IPS-18a (cell line): ENCODE measurements at regions not wholly inside any gene's neighbourhood (a gene's known extent, or its start where the extent isn't known, plus 50 kb on each side); places are given as distances from the start of the nearest gene placed in this dataset.

Experiments
- H3K27ac ChIP-seq: one replicate; pipeline ENCODE4 v1.5.1; 2013; ENCODE audit warnings: low read length
- H3K27me3 ChIP-seq: one replicate; pipeline ENCODE4 v1.6.1; 2013; ENCODE audit warnings: mild to moderate bottlenecking, low read length; ENCODE audit not compliant: control insufficient read depth, insufficient read depth
- H3K36me3 ChIP-seq: one replicate; pipeline ENCODE4 v1.6.1; 2013; ENCODE audit warnings: low read depth, low read length; ENCODE audit not compliant: control insufficient read depth
- H3K4me1 ChIP-seq: one replicate; pipeline ENCODE4 v1.6.1; 2013; ENCODE audit warnings: low read depth, low read length; ENCODE audit not compliant: control insufficient read depth
- H3K4me3 ChIP-seq: one replicate; pipeline ENCODE4 v1.5.1; 2013; ENCODE audit warnings: low read length
- H3K9ac ChIP-seq: one replicate; pipeline ENCODE4 v1.6.1; 2013; ENCODE audit warnings: mild to moderate bottlenecking, low read length, moderate library complexity
- H3K9me3 ChIP-seq: one replicate; pipeline ENCODE4 v1.6.1; 2013; ENCODE audit warnings: low read depth, low read length; ENCODE audit not compliant: control insufficient read depth

- Histone ChIP-seq H3K4me1 (peaks cover 5% of the 10 kb centered on the region), H3K4me3 (no peak overlapping the region), H3K9me3 (no peaks in the 10 kb centered on the region), H3K9ac (no peak overlapping the region), H3K36me3 (no peaks in the 10 kb centered on the region), H3K27me3 (peaks cover 3% of the 10 kb centered on the region), H3K27ac (no peak overlapping the region)
Measured at GRCh38 chr13:29926098-29926476, 75.7 kb upstream of the UBL3 start.

- Histone ChIP-seq H3K27ac (no peak overlapping the region), H3K9me3 (no peaks in the 10 kb centered on the region), H3K4me1 (peaks cover 5% of the 10 kb centered on the region), H3K9ac (no peak overlapping the region), H3K4me3 (no peak overlapping the region), H3K27me3 (peaks cover 3% of the 10 kb centered on the region), H3K36me3 (no peaks in the 10 kb centered on the region)
Measured at GRCh38 chr13:29925457-29926097, 75.2 kb upstream of the UBL3 start.

GRCh38 chr13:29924482-29925350 lies 74.3 kb upstream of the UBL3 start:
- Histone ChIP-seq H3K27ac (no peak overlapping the region), H3K9ac (no peak overlapping the region), H3K4me3 (no peak overlapping the region), H3K4me1 (peaks cover 5% of the 10 kb centered on the region), H3K36me3 (no peaks in the 10 kb centered on the region), H3K9me3 (no peaks in the 10 kb centered on the region), H3K27me3 (peaks cover 3% of the 10 kb centered on the region)

GRCh38 chr13:29923554-29924481 lies 73.4 kb upstream of the UBL3 start:
- Histone ChIP-seq H3K27ac (no peak overlapping the region), H3K4me3 (no peak overlapping the region), H3K9ac (no peak overlapping the region), H3K9me3 (no peaks in the 10 kb centered on the region), H3K4me1 (peaks cover 5% of the 10 kb centered on the region), H3K27me3 (peaks cover 3% of the 10 kb centered on the region), H3K36me3 (no peaks in the 10 kb centered on the region)

- no peak overlapping the region for H3K4me3 ChIP-seq
- H3K9ac ChIP-seq = no peak overlapping the region
- no peaks in the 10 kb centered on the region for H3K9me3 ChIP-seq
- H3K4me1 ChIP-seq = peaks cover 5% of the 10 kb centered on the region
- H3K27me3 ChIP-seq = peaks cover 3% of the 10 kb centered on the region
- no peaks in the 10 kb centered on the region for H3K36me3 ChIP-seq
- no peak overlapping the region for H3K27ac ChIP-seq
Measured at GRCh38 chr13:29922896-29923295, 72.5 kb upstream of the UBL3 start.

GRCh38 chr13:29922281-29922821 lies 71.9 kb upstream of the UBL3 start:
- H3K9me3 ChIP-seq = no peaks in the 10 kb centered on the region
- H3K27ac ChIP-seq = no peak overlapping the region
- no peaks in the 10 kb centered on the region for H3K36me3 ChIP-seq
- H3K27me3 ChIP-seq = peaks cover 3% of the 10 kb centered on the region
- no peak overlapping the region for H3K9ac ChIP-seq
- peaks cover 5% of the 10 kb centered on the region for H3K4me1 ChIP-seq
- H3K4me3 ChIP-seq = no peak overlapping the region

- no peak overlapping the region for H3K27ac ChIP-seq
- H3K27me3 ChIP-seq = peaks cover 3% of the 10 kb centered on the region
- no peak overlapping the region for H3K9ac ChIP-seq
- H3K9me3 ChIP-seq = no peaks in the 10 kb centered on the region
- peaks cover 5% of the 10 kb centered on the region for H3K4me1 ChIP-seq
- no peak overlapping the region for H3K4me3 ChIP-seq
- H3K36me3 ChIP-seq = no peaks in the 10 kb centered on the region
Measured at GRCh38 chr13:29921542-29921941, 71.1 kb upstream of the UBL3 start.

GRCh38 chr13:29920025-29920643 lies 69.7 kb upstream of the UBL3 start:
- peaks cover 5% of the 10 kb centered on the region for H3K4me1 ChIP-seq
- H3K36me3 ChIP-seq = no peaks in the 10 kb centered on the region
- H3K9me3 ChIP-seq = no peaks in the 10 kb centered on the region

GRCh38 chr13:29918845-29919244 lies 68.4 kb upstream of the UBL3 start:
- H3K4me1 ChIP-seq = peaks cover 3% of the 10 kb centered on the region
- H3K27ac ChIP-seq = no peak overlapping the region

More at GRCh38 chr13:29920025-29920643, 69.7 kb upstream of the UBL3 start:
- H3K4me3 ChIP-seq = no peak overlapping the region
- H3K27ac ChIP-seq = no peak overlapping the region
- H3K27me3 ChIP-seq = peaks cover 3% of the 10 kb centered on the region
- no peak overlapping the region for H3K9ac ChIP-seq

GRCh38 chr13:29917650-29918049 lies 67.2 kb upstream of the UBL3 start:
- H3K27me3 ChIP-seq = no peaks in the 10 kb centered on the region
- H3K36me3 ChIP-seq = no peaks in the 10 kb centered on the region

More at GRCh38 chr13:29918845-29919244, 68.4 kb upstream of the UBL3 start:
- Histone ChIP-seq H3K36me3 (no peaks in the 10 kb centered on the region), H3K9ac (no peak overlapping the region), H3K27me3 (no peaks in the 10 kb centered on the region), H3K4me3 (no peak overlapping the region), H3K9me3 (no peaks in the 10 kb centered on the region)

GRCh38 chr13:29914581-29914980 lies 64.2 kb upstream of the UBL3 start:
- Histone ChIP-seq H3K4me3 (no peak overlapping the region), H3K4me1 (no peaks in the 10 kb centered on the region), H3K9me3 (no peaks in the 10 kb centered on the region), H3K9ac (no peak overlapping the region), H3K27ac (no peak overlapping the region), H3K27me3 (no peaks in the 10 kb centered on the region), H3K36me3 (no peaks in the 10 kb centered on the region)

More at GRCh38 chr13:29917650-29918049, 67.2 kb upstream of the UBL3 start:
- Histone ChIP-seq H3K4me3 (no peak overlapping the region), H3K27ac (no peak overlapping the region), H3K9me3 (no peaks in the 10 kb centered on the region), H3K4me1 (no peaks in the 10 kb centered on the region), H3K9ac (no peak overlapping the region)
